GM12891 (cell line): ENCODE measurements at regions not wholly inside any gene's neighbourhood (a gene's known extent, or its start where the extent isn't known, plus 50 kb on each side); places are given as distances from the start of the nearest gene placed in this dataset.

Experiments used
- DNase-seq: peaks from one replicate; pipeline ENCODE4 v3.0.0; 2011; ENCODE audit warnings: low spot score; ENCODE audit not compliant: insufficient read length
- FAIRE-seq: peaks from 2 replicates; lab custom pipeline; 2011; peaks lifted over from hg19 to GRCh38; lab: Jason Lieb, UNC
- PAX5 ChIP-seq: IDR thresholded peaks from 2 replicates; pipeline ENCODE4 v1.6.1; 2011; ENCODE audit warnings: low read length, moderate library complexity, mild to moderate bottlenecking; ENCODE audit not compliant: insufficient read depth, severe bottlenecking
- POLR2A ChIP-seq: IDR thresholded peaks from 2 replicates; pipeline ENCODE4 v1.6.1; 2011; ENCODE audit warnings: low read depth, low read length, control low read depth
- POLR2AphosphoS5 ChIP-seq: IDR thresholded peaks from 2 replicates; pipeline ENCODE4 v1.6.1; 2011; ENCODE audit warnings: low read depth, low read length, control low read depth
- POU2F2 ChIP-seq: IDR thresholded peaks from 2 replicates; pipeline ENCODE4 v1.6.1; 2011; ENCODE audit warnings: low read depth, mild to moderate bottlenecking, control low read depth, low read length, moderate library complexity
- SPI1 ChIP-seq: IDR thresholded peaks from 2 replicates; pipeline ENCODE4 v1.6.1; 2011; ENCODE audit warnings: low read depth, low read length, control low read depth
- TAF1 ChIP-seq: IDR thresholded peaks from 2 replicates; pipeline ENCODE4 v1.6.1; 2011; ENCODE audit warnings: low read depth, low read length, control low read depth

DNA sequence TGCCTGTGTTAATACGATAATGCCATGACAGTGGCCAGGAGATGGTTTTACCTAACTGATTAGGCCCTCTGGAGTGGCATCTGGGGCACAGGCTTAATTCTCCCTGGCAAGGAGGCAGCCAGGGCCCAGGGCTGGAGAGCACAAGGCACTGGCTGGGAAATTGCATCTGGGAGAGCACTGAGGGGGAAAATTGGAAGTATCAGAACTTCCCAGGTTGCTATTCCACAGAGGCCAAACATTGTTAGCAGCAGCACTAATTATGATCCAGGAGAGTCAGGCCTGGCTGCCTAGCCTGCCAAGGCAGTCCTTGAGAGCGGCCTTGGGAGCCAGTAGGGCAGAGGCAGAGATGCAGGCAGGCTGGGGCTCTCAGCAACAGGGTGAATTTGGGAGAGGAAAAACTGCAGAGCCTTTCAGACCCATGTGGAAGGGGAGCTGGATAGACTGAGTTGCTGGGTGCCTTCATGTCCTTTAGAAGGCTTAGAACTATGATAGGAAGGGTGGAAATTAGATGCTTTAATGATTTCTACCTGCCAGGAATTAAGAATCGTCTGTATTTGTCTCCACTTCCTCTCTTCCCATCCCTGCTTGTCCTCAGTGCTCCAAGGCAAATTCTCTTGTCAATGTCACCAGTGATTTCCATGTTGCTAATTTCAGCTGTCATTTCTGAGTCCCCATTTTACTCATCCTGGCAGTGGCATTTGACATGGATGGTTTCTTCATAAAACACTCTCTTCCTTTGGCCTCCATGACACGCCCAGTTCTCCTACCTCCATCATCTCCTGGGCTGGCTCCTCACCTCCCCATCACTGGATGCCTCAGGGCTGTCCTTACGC, 56.1 kb upstream of the HSPA9 start:
- DNase-seq = no peak
- FAIRE-seq = no peak
- TF ChIP-seq TAF1 (no peak), POU2F2 (no peak)

DNA sequence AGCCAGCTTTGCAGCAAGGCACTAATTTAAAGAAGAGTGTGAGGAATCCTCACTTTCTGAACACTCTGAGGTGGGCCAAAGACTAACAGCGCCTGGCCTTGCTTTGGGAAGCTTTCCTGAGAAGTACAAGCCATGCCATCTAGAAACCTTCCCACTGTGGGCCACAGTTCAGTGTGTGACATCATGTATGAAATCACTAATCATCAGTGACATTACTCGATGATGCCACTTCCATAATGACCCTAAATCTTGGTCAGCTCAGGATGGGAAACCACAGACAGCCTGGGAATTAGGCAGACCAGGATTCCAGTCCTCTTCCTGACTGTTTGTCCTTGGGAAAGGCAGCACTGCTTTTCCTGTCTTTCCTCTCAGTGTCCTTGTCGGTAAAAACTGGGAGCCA, 54.2 kb upstream of the HSPA9 start:
- no peak for TF ChIP-seq POLR2A
- no peak for TF ChIP-seq SPI1
- no peak for TF ChIP-seq POU2F2
- TF ChIP-seq POLR2AphosphoS5 = no peak
- TF ChIP-seq PAX5 = no peak
- TF ChIP-seq TAF1 = no peak
- DNase-seq (no peak), FAIRE-seq (no peak)

DNA sequence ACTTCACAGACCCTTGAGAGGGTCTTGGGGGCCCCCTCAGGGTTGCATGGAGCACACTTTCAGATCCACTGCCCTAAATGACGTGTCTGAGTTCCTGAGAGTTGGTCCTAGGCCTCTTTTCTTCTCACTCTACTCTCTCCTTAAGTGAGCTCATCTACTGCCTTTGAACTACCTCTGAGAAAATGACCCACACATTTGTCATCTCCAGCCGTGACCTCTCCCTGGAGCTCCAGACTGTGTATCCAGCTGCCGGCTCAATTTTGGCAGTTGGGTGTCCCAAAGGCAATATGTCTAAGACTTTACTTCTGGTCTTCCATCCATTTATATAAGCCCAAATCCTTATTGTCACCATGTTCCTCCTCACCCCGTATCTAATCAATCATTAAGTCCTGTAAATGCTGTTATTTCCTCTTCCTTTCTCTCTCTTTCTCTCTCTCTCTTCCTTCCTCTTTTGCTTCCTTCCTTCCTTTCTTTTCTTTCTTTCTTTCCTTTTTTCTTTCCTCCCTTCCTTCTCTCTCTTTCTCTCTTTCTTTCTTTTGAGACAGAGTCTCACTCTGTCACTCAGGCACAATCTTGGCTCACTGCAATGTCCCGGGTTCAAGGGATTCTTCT, 51.2 kb upstream of the HSPA9 start:
- DNase-seq (no peak), FAIRE-seq (no peak)
- TF ChIP-seq POLR2AphosphoS5 (no peak), PAX5 (no peak), POU2F2 (no peak), POLR2A (no peak), TAF1 (no peak), SPI1 (no peak)

DNA sequence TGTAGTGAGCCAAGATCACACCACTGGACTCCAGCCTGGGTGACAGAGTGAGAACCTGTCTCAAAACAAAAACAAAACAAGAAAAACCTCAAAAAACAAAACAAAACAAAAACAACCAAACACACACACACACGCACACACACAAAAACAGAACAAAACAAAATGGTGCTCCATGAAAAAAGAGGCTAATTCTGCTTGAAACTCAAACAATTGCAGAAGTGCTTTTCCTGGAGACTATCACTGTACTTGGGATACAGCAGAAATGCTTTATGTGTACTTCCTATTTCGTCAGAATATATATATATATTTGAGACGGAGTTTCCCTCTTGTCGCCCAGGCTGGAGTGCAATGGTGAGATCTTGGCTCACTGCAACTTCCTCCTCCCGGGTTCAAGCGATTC, 49.9 kb upstream of the HSPA9 start:
- no peak for DNase-seq
- TF ChIP-seq POLR2A = no peak
- no peak for TF ChIP-seq POU2F2
- TF ChIP-seq SPI1 = no peak
- TF ChIP-seq POLR2AphosphoS5 = no peak
- TF ChIP-seq PAX5 = no peak
- no peak for FAIRE-seq
